ENCODE measurements at regions not wholly inside any gene's neighbourhood (a gene's known extent, or its start where the extent isn't known, plus 50 kb on each side); places are given as distances from the start of the nearest gene placed in this dataset.

DNA sequence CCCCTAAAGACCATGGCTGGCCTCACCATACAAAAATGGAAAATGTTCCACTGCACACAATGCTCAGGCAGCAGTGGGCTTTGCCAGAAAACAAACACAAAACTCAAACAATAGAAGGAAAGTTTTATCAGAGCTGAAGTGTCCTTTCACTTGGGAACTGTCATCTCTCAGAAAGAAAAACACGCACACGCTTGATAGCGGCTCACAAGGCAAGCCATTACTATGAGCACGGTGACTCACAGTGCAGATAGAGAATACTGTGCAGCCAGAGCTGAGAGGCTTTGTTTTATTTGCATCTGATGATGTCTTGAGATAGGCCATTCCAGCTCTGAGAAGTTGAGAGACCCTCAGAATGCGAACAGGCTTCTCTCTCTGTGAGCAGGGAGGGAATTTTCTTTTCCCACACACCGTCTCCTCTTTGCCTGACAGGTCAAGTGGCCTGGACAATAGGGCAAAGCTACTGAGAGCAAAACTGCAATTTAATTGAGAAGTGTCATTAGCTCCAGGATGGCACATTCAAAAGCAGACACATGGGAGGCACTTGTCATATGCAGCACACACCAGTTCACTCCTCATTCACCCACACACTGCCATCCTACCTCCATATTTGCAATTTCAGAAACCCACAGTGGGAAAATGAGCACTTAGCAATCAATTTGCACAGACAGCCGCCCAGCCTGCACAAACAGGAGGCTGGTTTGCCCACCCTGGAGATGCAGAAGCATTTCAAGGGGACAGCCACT is 236.6 kb downstream of the SS18 start:
- no peaks in the 10 kb centered on the region for H3K4me1 ChIP-seq (ENCODE audit: control insufficient read depth in 2 of 2, insufficient read depth in 2 of 2, low read length in 2 of 2)
- Mint-ChIP-seq H3K9me3 (ENCODE audit: insufficient read depth) (no peaks in the 10 kb centered on the region), H3K27ac (no peak overlapping the region), H3K4me3 (no peak overlapping the region), H3K27me3 (peaks cover 5% of the 10 kb centered on the region), H3K4me1 (no peaks in the 10 kb centered on the region)
- H2AFZ ChIP-seq (ENCODE audit: insufficient read depth, low read depth, low read length, poor library complexity, severe bottlenecking): no peak overlapping the region
- H3K79me2 ChIP-seq (ENCODE audit: control insufficient read depth, insufficient read depth, low read length): no peaks in the 10 kb centered on the region
- TF ChIP-seq EZH2 (IDR thresholded peaks at IDR 0.05; ENCODE audit: borderline replicate concordance, insufficient read depth, low read depth, low read length, poor library complexity, severe bottlenecking): no peak
- H3K27me3 ChIP-seq (replicated peaks in 1 of 4; ENCODE audit: control extremely low read depth in 1 of 4, control insufficient read depth in 3 of 4, insufficient read depth in 4 of 4, low read length in 3 of 4): peaks cover 0 to 5% (median 0%) of the 10 kb centered on the region in 4 experiments
- POLR2A ChIA-PET: no interaction called here
- no peak overlapping the region for H3K4me2 ChIP-seq (replicated peaks; ENCODE audit: low read depth, low read length, poor library complexity, severe bottlenecking)
- intact Hi-C loops (cut with micrococcal nuclease): no loop called here
- no peaks in the 10 kb centered on the region for H3K9me3 ChIP-seq (ENCODE audit: control extremely low read depth in 1 of 3, control insufficient read depth in 2 of 3, insufficient read depth in 1 of 3, low read length in 2 of 3)
- H4K20me1 ChIP-seq (ENCODE audit: control insufficient read depth, insufficient read depth, low read length, poor library complexity, severe bottlenecking): no peaks in the 10 kb centered on the region
- ATAC-seq (ENCODE audit: low read depth): no peak
- CTCF ChIA-PET: no interaction called here
- no peak overlapping the region for H3K27ac ChIP-seq (ENCODE audit: low read length in 2 of 2)
- no peaks in the 10 kb centered on the region for H3K36me3 ChIP-seq (replicated peaks in 1 of 2; ENCODE audit: control extremely low read depth in 1 of 2, control insufficient read depth in 1 of 2, extremely low read depth in 1 of 2, insufficient read depth in 2 of 2, low read length in 1 of 2)
- WGBS (ENCODE audit: insufficient coverage): 91% methylated on average over 5 of the region's 7 CpGs
- DNase-seq: no peak
- H3K9ac ChIP-seq (ENCODE audit: low read length): no peak overlapping the region
- no peak overlapping the region for H3K4me3 ChIP-seq (ENCODE audit: control extremely low read depth in 1 of 5, extremely low read depth in 1 of 5, insufficient read depth in 1 of 5, low read depth in 2 of 5, low read length in 4 of 5)

DNA sequence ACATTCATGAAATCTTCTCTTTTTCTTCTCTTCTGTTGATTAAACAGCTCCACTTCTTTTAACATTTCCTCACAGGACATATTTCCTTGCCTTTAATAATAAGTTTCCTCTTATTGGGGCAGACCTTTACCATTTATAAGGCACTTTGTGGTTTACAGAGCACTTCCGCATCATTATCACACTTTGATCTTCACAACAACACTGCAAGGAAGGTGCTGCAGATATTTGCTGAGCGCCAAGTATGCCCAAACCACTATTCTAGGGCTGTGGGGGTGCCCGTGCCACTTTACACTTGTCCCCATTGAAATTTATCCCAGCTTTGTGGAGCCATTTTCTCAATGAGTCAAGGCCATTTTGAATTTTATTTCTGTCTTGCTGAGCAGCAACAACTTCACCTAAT is 246.6 kb downstream of the SS18 start:
- Mint-ChIP-seq H3K27me3 (peaks cover 10% of the 10 kb centered on the region), H3K9me3 (ENCODE audit: insufficient read depth) (no peaks in the 10 kb centered on the region), H3K27ac (no peak overlapping the region), H3K4me1 (no peaks in the 10 kb centered on the region), H3K4me3 (no peak overlapping the region)
- Histone ChIP-seq H3K4me3 (ENCODE audit: control extremely low read depth in 1 of 5, extremely low read depth in 1 of 5, insufficient read depth in 1 of 5, low read depth in 2 of 5, low read length in 4 of 5) (no peak overlapping the region), H2AFZ (ENCODE audit: insufficient read depth, low read depth, low read length, poor library complexity, severe bottlenecking) (no peak overlapping the region), H3K9ac (ENCODE audit: low read length) (no peak overlapping the region), H3K27me3 (replicated peaks in 1 of 4; ENCODE audit: control extremely low read depth in 1 of 4, control insufficient read depth in 3 of 4, insufficient read depth in 4 of 4, low read length in 3 of 4) (peaks cover 0 to 3% (median 1%) of the 10 kb centered on the region in 4 experiments), H3K79me2 (ENCODE audit: control insufficient read depth, insufficient read depth, low read length) (no peaks in the 10 kb centered on the region), H3K9me3 (ENCODE audit: control extremely low read depth in 1 of 3, control insufficient read depth in 2 of 3, insufficient read depth in 1 of 3, low read length in 2 of 3) (no peaks in the 10 kb centered on the region), H3K27ac (ENCODE audit: low read length in 2 of 2) (no peak overlapping the region), H3K4me2 (replicated peaks; ENCODE audit: low read depth, low read length, poor library complexity, severe bottlenecking) (no peak overlapping the region), H4K20me1 (ENCODE audit: control insufficient read depth, insufficient read depth, low read length, poor library complexity, severe bottlenecking) (no peaks in the 10 kb centered on the region), H3K36me3 (replicated peaks in 1 of 2; ENCODE audit: control extremely low read depth in 1 of 2, control insufficient read depth in 1 of 2, extremely low read depth in 1 of 2, insufficient read depth in 2 of 2, low read length in 1 of 2) (no peaks in the 10 kb centered on the region), H3K4me1 (ENCODE audit: control insufficient read depth in 2 of 2, insufficient read depth in 2 of 2, low read length in 2 of 2) (no peaks in the 10 kb centered on the region)
- ChIA-PET CTCF (no interaction called here), POLR2A (no interaction called here)
- intact Hi-C loops (cut with micrococcal nuclease): no loop called here
- 84% methylated on average over 3 of the region's 3 CpGs for WGBS (ENCODE audit: insufficient coverage)
- no peak for ATAC-seq (ENCODE audit: low read depth)
- DNase-seq: no peak
- no peak for TF ChIP-seq EZH2 (IDR thresholded peaks at IDR 0.05; ENCODE audit: borderline replicate concordance, insufficient read depth, low read depth, low read length, poor library complexity, severe bottlenecking)
- TF ChIP-seq, protein P1, sequence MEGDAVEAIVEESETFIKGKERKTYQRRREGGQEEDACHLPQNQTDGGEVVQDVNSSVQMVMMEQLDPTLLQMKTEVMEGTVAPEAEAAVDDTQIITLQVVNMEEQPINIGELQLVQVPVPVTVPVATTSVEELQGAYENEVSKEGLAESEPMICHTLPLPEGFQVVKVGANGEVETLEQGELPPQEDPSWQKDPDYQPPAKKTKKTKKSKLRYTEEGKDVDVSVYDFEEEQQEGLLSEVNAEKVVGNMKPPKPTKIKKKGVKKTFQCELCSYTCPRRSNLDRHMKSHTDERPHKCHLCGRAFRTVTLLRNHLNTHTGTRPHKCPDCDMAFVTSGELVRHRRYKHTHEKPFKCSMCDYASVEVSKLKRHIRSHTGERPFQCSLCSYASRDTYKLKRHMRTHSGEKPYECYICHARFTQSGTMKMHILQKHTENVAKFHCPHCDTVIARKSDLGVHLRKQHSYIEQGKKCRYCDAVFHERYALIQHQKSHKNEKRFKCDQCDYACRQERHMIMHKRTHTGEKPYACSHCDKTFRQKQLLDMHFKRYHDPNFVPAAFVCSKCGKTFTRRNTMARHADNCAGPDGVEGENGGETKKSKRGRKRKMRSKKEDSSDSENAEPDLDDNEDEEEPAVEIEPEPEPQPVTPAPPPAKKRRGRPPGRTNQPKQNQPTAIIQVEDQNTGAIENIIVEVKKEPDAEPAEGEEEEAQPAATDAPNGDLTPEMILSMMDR (IDR thresholded peaks at IDR 0.05): no peak

All from B cell (primary cell).